DOHH2 (cell line): ENCODE measurements at regions not wholly inside any gene's neighbourhood (a gene's known extent, or its start where the extent isn't known, plus 50 kb on each side); places are given as distances from the start of the nearest gene placed in this dataset.

Experiments used
- H3F3A ChIP-seq: fragments of 200-600 bp; sonication (generic), shearing (Covaris generic); 2 replicates; pipeline ENCODE4 v1.6.0; 2016; ENCODE audit warnings: antibody characterized with exemption, mild to moderate bottlenecking; ENCODE audit not compliant: control insufficient read depth, insufficient read depth
- H3K27ac ChIP-seq: fragments of 200-600 bp; sonication (generic); 2 replicates; pipeline ENCODE4 v1.5.1; 2014; ENCODE audit warnings: low read depth, mild to moderate bottlenecking, low read length, moderate library complexity
- H3K27me3 ChIP-seq: fragments of 200-600 bp; sonication (generic); 2 replicates; pipeline ENCODE4 v1.6.1; 2014; ENCODE audit warnings: mild to moderate bottlenecking, low read length, mixed read lengths; ENCODE audit not compliant: control insufficient read depth
- H3K36me3 ChIP-seq: fragments of 200-600 bp; sonication (generic); 2 replicates; pipeline ENCODE4 v1.6.1; 2014; ENCODE audit warnings: mild to moderate bottlenecking, low read length, moderate library complexity, mixed read lengths; ENCODE audit not compliant: control insufficient read depth
- H3K4me1 ChIP-seq: fragments of 200-600 bp; sonication (generic); 2 replicates; pipeline ENCODE4 v1.6.1; 2014; ENCODE audit warnings: mild to moderate bottlenecking, low read length, mixed read lengths; ENCODE audit not compliant: control insufficient read depth
- H3K4me2 ChIP-seq: fragments of 200-600 bp; sonication (generic); 2 replicates; pipeline ENCODE4 v1.6.0; 2014; ENCODE audit warnings: mild to moderate bottlenecking, low read length, moderate library complexity
- H3K4me3 ChIP-seq: fragments of 200-600 bp; sonication (generic); 2 replicates; pipeline ENCODE4 v1.5.1; 2014; ENCODE audit warnings: mild to moderate bottlenecking, low read length, mixed read lengths
- H3K79me2 ChIP-seq: fragments of 200-600 bp; sonication (generic); 2 replicates; pipeline ENCODE4 v1.6.1; 2014; ENCODE audit warnings: mild to moderate bottlenecking, low read length, mixed read lengths; ENCODE audit not compliant: control insufficient read depth
- H3K9me2 ChIP-seq: fragments of 200-600 bp; sonication (generic); replicated peaks from 2 replicates; pipeline ENCODE4 v1.6.1; 2014; ENCODE audit warnings: mild to moderate bottlenecking, low read length, mixed read lengths; ENCODE audit not compliant: control insufficient read depth
- H3K9me3 ChIP-seq: fragments of 200-600 bp; sonication (generic); 2 replicates; pipeline ENCODE4 v1.6.1; 2014; ENCODE audit warnings: antibody characterized with exemption, low read length, mixed read lengths; ENCODE audit not compliant: control insufficient read depth, insufficient read depth
- H4K20me1 ChIP-seq: fragments of 200-600 bp; sonication (generic); 2 replicates; pipeline ENCODE4 v1.6.0; 2014; ENCODE audit warnings: low read depth, mild to moderate bottlenecking, antibody characterized with exemption, low read length, moderate library complexity; ENCODE audit not compliant: control insufficient read depth, insufficient read depth
- CTCF ChIP-seq: fragments of 200-600 bp; sonication (generic); IDR thresholded peaks from one replicate; pipeline ENCODE4 v1.5.1; 2014; ENCODE audit warnings: antibody characterized with exemption, mild to moderate bottlenecking, low read depth, low read length; ENCODE audit not compliant: poor library complexity, severe bottlenecking
- EZH2phosphoT487 ChIP-seq: fragments of 200-600 bp; sonication (generic); IDR thresholded peaks from 2 replicates; pipeline ENCODE4 v1.6.1; 2017; ENCODE audit warnings: borderline replicate concordance, mild to moderate bottlenecking, antibody characterized with exemption, low read length, moderate library complexity, mixed read lengths

GRCh38 chr20:63079971-63080370 is 73.2 kb upstream of the BHLHE23 start:
- no peak overlapping the region for H3K4me3 ChIP-seq
- H3K9me2 ChIP-seq = no peaks in the 10 kb centered on the region
- no peak overlapping the region for H3K4me2 ChIP-seq
- peaks cover 3% of the 10 kb centered on the region for H3K9me3 ChIP-seq
- H4K20me1 ChIP-seq = no peaks in the 10 kb centered on the region
- no peaks in the 10 kb centered on the region for H3K27me3 ChIP-seq
- no peaks in the 10 kb centered on the region for H3K36me3 ChIP-seq
- no peak for TF ChIP-seq CTCF
- H3K79me2 ChIP-seq = no peaks in the 10 kb centered on the region
- H3K27ac ChIP-seq = no peak overlapping the region
- no peaks in the 10 kb centered on the region for H3F3A ChIP-seq
- H3K4me1 ChIP-seq = no peaks in the 10 kb centered on the region

- no peak overlapping the region for H3K4me2 ChIP-seq
- H3K36me3 ChIP-seq = no peaks in the 10 kb centered on the region
- H3K27me3 ChIP-seq = no peaks in the 10 kb centered on the region
- no peaks in the 10 kb centered on the region for H3K4me1 ChIP-seq
- H3K9me3 ChIP-seq = peaks cover 3% of the 10 kb centered on the region
- H3F3A ChIP-seq = no peaks in the 10 kb centered on the region
- no peaks in the 10 kb centered on the region for H3K9me2 ChIP-seq
- H3K79me2 ChIP-seq = no peaks in the 10 kb centered on the region
- H3K27ac ChIP-seq = no peak overlapping the region
- no peak overlapping the region for H3K4me3 ChIP-seq
- TF ChIP-seq CTCF (no peak), EZH2phosphoT487 (no peak)
- H4K20me1 ChIP-seq = no peaks in the 10 kb centered on the region
Observed at GRCh38 chr20:63077705-63078104, 70.9 kb upstream of the BHLHE23 start.

GRCh38 chr20:63076421-63076820 is 69.7 kb upstream of the BHLHE23 start:
- no peaks in the 10 kb centered on the region for H3F3A ChIP-seq
- H4K20me1 ChIP-seq = no peaks in the 10 kb centered on the region
- H3K4me2 ChIP-seq = no peak overlapping the region
- peaks cover 3% of the 10 kb centered on the region for H3K9me3 ChIP-seq
- H3K9me2 ChIP-seq = no peaks in the 10 kb centered on the region
- no peaks in the 10 kb centered on the region for H3K36me3 ChIP-seq
- H3K79me2 ChIP-seq = no peaks in the 10 kb centered on the region
- H3K4me1 ChIP-seq = no peaks in the 10 kb centered on the region
- H3K4me3 ChIP-seq = no peak overlapping the region
- H3K27me3 ChIP-seq = no peaks in the 10 kb centered on the region
- TF ChIP-seq EZH2phosphoT487 (no peak), CTCF (no peak)
- H3K27ac ChIP-seq = no peak overlapping the region

- Histone ChIP-seq H3K4me1 (no peaks in the 10 kb centered on the region), H3K9me3 (peaks cover 3% of the 10 kb centered on the region), H3K79me2 (no peaks in the 10 kb centered on the region), H3K4me3 (no peak overlapping the region), H3K27ac (no peak overlapping the region), H3K4me2 (no peak overlapping the region), H3K27me3 (no peaks in the 10 kb centered on the region), H3F3A (no peaks in the 10 kb centered on the region), H3K36me3 (no peaks in the 10 kb centered on the region), H3K9me2 (no peaks in the 10 kb centered on the region), H4K20me1 (no peaks in the 10 kb centered on the region)
- TF ChIP-seq CTCF (no peak), EZH2phosphoT487 (no peak)
Observed at GRCh38 chr20:63074631-63075030, 67.9 kb upstream of the BHLHE23 start.
